DND-41 (cell line): ENCODE measurements at regions not wholly inside any gene's neighbourhood (a gene's known extent, or its start where the extent isn't known, plus 50 kb on each side); places are given as distances from the start of the nearest gene placed in this dataset.

Source experiments
- ATAC-seq: fragments of 200-7000 bp; cut with Tn5 transposase; 3 replicates; pipeline ENCODE4 v1.9.1; 2021; ENCODE audit warnings: low read depth; ENCODE audit not compliant: insufficient read depth
- DNase-seq: peaks from one replicate; pipeline ENCODE4 v3.0.0-alpha.2; 2020
- H2AFZ ChIP-seq: 2 replicates; pipeline ENCODE4 v1.6.0; 2012; ENCODE audit warnings: low read depth, low read length
- H3K27ac ChIP-seq: 2 replicates; pipeline ENCODE4 v1.5.1; 2012; ENCODE audit warnings: low read length, inconsistent platforms
- H3K27me3 ChIP-seq: fragments of 200-600 bp; sonication (generic); 2 replicates; pipeline ENCODE4 v1.6.0; 2012; ENCODE audit warnings: low read length, mild to moderate bottlenecking, inconsistent platforms; ENCODE audit not compliant: insufficient read depth, poor library complexity
- H3K36me3 ChIP-seq: 2 replicates; pipeline ENCODE4 v1.5.1; 2012; ENCODE audit warnings: low read length, inconsistent platforms; ENCODE audit not compliant: insufficient read depth
- H3K4me1 ChIP-seq: 2 replicates; pipeline ENCODE4 v1.5.1; 2012; ENCODE audit warnings: mild to moderate bottlenecking, low read length; ENCODE audit not compliant: insufficient read depth
- H3K4me2 ChIP-seq: 2 replicates; pipeline ENCODE4 v1.6.0; 2012; ENCODE audit warnings: mild to moderate bottlenecking, moderate library complexity, low read length, inconsistent platforms; ENCODE audit not compliant: insufficient read depth
- H3K4me3 ChIP-seq, 2 experiments: fragments of 200-600 bp in 1 of 2; shearing (Covaris generic) in 1 of 2; 2 replicates each; pipeline ENCODE4 v1.5.1; 2012 to 2016; ENCODE audit warnings: inconsistent platforms in 2 of 2, low read length in 2 of 2, mild to moderate bottlenecking in 2 of 2, low read depth in 1 of 2, moderate library complexity in 1 of 2
- H3K79me2 ChIP-seq: 2 replicates; pipeline ENCODE4 v1.6.0; 2012; ENCODE audit warnings: low read length, inconsistent platforms; ENCODE audit not compliant: insufficient read depth
- H3K9ac ChIP-seq: 2 replicates; pipeline ENCODE4 v1.6.0; 2012; ENCODE audit warnings: low read depth, mild to moderate bottlenecking, inconsistent platforms, low read length, moderate library complexity
- H3K9me3 ChIP-seq: 2 replicates; pipeline ENCODE4 v1.5.1; 2012; ENCODE audit warnings: low read length, moderate library complexity, mild to moderate bottlenecking, inconsistent platforms; ENCODE audit not compliant: insufficient read depth, severe bottlenecking
- H4K20me1 ChIP-seq: 2 replicates; pipeline ENCODE4 v1.6.0; 2012; ENCODE audit warnings: low read length; ENCODE audit not compliant: insufficient read depth
- EZH2 ChIP-seq: IDR thresholded peaks from 3 replicates; pipeline ENCODE4 v1.6.1; 2012; ENCODE audit warnings: borderline replicate concordance, low read depth, mild to moderate bottlenecking, moderate library complexity, low read length, inconsistent platforms; ENCODE audit not compliant: severe bottlenecking
- TF ChIP-seq, protein P1 (sequence below): IDR thresholded peaks from 2 replicates; pipeline ENCODE4 v1.5.1; 2012; ENCODE audit warnings: borderline replicate concordance, low read length, moderate library complexity, mild to moderate bottlenecking; ENCODE audit not compliant: poor library complexity, severe bottlenecking; ENCODE audit errors: extremely low read depth

DNA sequence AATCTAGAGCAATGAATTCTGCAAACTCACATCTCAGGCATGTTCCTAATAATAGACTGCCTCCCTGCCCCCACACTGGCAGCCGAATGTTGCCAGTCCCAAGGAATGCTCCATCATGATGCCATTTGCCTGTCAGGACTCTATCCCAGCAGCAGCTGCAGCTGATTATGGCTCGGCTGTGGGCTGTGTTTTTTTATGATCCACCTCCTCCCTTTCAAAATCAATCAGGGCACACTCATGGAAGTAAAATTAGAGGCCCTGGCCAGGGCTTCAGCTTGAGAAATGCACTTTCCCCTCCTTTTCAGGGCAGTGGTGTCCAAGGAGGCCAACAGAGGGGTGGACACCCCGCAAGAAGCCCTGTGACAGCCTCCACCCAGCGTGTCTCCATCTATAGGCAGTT, 176.7 kb upstream of the S1PR3 start:
- Histone ChIP-seq H4K20me1 (0 out of 2 replicates have a peak, but pooled peaks cover 3% of the 10 kb centered on the region), H3K4me2 (no peak overlapping the region), H3K4me1 (no peaks in the 10 kb centered on the region), H3K27me3 (no peaks in the 10 kb centered on the region), H3K4me3 (no peak overlapping the region), H2AFZ (no peak overlapping the region), H3K79me2 (no peaks in the 10 kb centered on the region), H3K27ac (no peak overlapping the region), H3K9ac (no peak overlapping the region), H3K36me3 (no peaks in the 10 kb centered on the region), H3K9me3 (no peaks in the 10 kb centered on the region)
- no peak for ATAC-seq
- TF ChIP-seq, protein P1, sequence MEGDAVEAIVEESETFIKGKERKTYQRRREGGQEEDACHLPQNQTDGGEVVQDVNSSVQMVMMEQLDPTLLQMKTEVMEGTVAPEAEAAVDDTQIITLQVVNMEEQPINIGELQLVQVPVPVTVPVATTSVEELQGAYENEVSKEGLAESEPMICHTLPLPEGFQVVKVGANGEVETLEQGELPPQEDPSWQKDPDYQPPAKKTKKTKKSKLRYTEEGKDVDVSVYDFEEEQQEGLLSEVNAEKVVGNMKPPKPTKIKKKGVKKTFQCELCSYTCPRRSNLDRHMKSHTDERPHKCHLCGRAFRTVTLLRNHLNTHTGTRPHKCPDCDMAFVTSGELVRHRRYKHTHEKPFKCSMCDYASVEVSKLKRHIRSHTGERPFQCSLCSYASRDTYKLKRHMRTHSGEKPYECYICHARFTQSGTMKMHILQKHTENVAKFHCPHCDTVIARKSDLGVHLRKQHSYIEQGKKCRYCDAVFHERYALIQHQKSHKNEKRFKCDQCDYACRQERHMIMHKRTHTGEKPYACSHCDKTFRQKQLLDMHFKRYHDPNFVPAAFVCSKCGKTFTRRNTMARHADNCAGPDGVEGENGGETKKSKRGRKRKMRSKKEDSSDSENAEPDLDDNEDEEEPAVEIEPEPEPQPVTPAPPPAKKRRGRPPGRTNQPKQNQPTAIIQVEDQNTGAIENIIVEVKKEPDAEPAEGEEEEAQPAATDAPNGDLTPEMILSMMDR = no peak
- no peak for TF ChIP-seq EZH2
- DNase-seq = no peak

DNA sequence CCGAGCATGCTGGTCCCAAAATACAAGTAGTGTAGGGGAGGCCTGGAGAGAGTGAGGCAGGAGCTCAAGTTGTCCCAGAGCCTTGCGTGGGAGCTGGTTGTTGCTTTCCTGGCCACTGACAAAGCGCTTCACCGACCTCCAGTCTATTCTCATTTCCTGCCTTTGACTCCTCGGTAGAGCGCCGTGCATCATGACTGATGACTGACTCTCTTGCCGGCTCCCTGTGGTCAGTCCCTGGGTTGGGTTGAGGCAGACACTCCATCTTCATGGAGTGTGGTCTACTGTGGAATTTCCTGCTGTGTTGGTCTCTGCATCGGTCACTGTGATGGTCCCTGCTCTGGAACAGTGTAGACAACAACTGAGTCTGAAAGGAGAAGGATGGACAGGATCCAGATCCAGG, 175.1 kb upstream of the S1PR3 start:
- no peaks in the 10 kb centered on the region for H3K79me2 ChIP-seq
- H3K27me3 ChIP-seq = no peaks in the 10 kb centered on the region
- H3K9ac ChIP-seq = no peak overlapping the region
- H3K36me3 ChIP-seq = no peaks in the 10 kb centered on the region
- H3K4me1 ChIP-seq = no peaks in the 10 kb centered on the region
- H3K4me3 ChIP-seq = no peak overlapping the region
- no peaks in the 10 kb centered on the region for H3K9me3 ChIP-seq
- H3K4me2 ChIP-seq = no peak overlapping the region
- 0 out of 2 replicates have a peak, but pooled peaks cover 3% of the 10 kb centered on the region for H4K20me1 ChIP-seq
- H2AFZ ChIP-seq = no peak overlapping the region
- no peak for DNase-seq
- no peak for ATAC-seq
- H3K27ac ChIP-seq = no peak overlapping the region
- no peak for TF ChIP-seq EZH2
- TF ChIP-seq, protein P1 = no peak

DNA sequence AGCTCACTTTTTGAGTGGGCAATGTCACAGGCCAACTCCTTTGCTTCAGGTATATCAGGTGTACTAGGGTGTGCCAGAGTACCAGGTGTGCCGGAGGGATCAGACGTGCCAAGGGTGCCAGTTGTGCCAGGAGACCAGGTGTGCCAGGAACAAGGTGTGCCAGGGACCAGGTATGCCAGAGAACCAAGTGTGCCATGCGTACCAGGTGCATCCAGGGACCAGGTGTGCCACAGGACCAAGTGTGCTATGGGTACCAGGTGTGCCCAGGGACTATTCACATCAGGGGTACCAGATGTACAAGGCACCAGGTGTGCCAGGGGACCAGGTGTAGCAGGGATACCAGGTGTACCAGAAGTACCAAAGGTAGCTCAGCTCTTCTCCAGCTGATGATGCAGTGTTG, 174.7 kb upstream of the S1PR3 start:
- Histone ChIP-seq H3K9me3 (no peaks in the 10 kb centered on the region), H3K4me2 (no peak overlapping the region), H3K79me2 (no peaks in the 10 kb centered on the region), H3K4me3 (no peak overlapping the region), H4K20me1 (0 out of 2 replicates have a peak, but pooled peaks cover 3% of the 10 kb centered on the region), H3K27me3 (no peaks in the 10 kb centered on the region), H3K27ac (no peak overlapping the region), H3K9ac (no peak overlapping the region), H3K4me1 (no peaks in the 10 kb centered on the region), H2AFZ (no peak overlapping the region), H3K36me3 (no peaks in the 10 kb centered on the region)
- DNase-seq = no peak
- no peak for ATAC-seq
- no peak for TF ChIP-seq EZH2

DNA sequence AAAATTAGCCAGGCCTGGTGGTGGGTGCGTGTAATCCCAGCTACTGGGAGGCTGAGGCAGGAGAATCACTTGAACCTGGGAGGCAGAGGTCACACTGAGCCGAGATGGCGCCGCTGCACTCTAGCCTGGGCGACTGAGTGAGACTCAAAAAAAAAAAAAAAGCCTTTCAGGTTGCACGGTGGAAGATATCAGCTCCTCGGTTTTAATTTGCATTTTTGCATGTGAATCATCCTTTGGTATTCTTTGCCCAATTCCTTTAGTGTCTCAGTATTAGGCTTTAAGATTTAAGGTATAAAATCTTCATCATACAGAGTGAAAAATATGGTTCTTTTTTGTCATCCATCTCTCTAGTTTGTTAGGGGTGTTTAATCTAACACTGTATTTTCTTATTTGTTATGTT, 173.6 kb upstream of the S1PR3 start:
- Histone ChIP-seq H2AFZ (no peak overlapping the region), H3K27ac (no peak overlapping the region), H3K9ac (no peak overlapping the region), H3K4me3 (no peak overlapping the region), H3K4me1 (no peaks in the 10 kb centered on the region), H4K20me1 (0 out of 2 replicates have a peak, but pooled peaks cover 3% of the 10 kb centered on the region), H3K27me3 (no peaks in the 10 kb centered on the region), H3K36me3 (no peaks in the 10 kb centered on the region), H3K4me2 (no peak overlapping the region), H3K79me2 (no peaks in the 10 kb centered on the region), H3K9me3 (no peaks in the 10 kb centered on the region)
- DNase-seq (no peak), ATAC-seq (no peak)
- TF ChIP-seq, protein P1 = no peak
- TF ChIP-seq EZH2 = no peak
